Stimulated activated CD4-positive, alpha-beta T cell treated with anti-CD3 and anti-CD28 coated beads, Interleukin-15, amount 100 ng/mL, for 24 hours (primary cell): ENCODE measurements at regions not wholly inside any gene's neighbourhood (a gene's known extent, or its start where the extent isn't known, plus 50 kb on each side); places are given as distances from the start of the nearest gene placed in this dataset.
"Not testable (repeated sequence)": the region's sequence is repeated elsewhere in the genome, so short reads cannot be mapped to it uniquely, and the experiment has no call there.

Source experiments
- DNase-seq: peaks from one replicate; pipeline ENCODE4 v3.0.0-alpha.2; 2020

GRCh38 chr6:14509120-14509519, 391.5 kb downstream of the CD83 start:
- DNase-seq: no peak

- DNase-seq: no peak
Observed at GRCh38 chr6:14510038-14510437, 392.5 kb downstream of the CD83 start.

GRCh38 chr6:14511061-14511586, 393.6 kb downstream of the CD83 start:
- no peak for DNase-seq

GRCh38 chr6:14512246-14512645, 394.7 kb downstream of the CD83 start:
- DNase-seq: no peak

- DNase-seq: no peak
Observed at GRCh38 chr6:14513496-14514393, 396.2 kb downstream of the CD83 start.

- DNase-seq: no peak
Observed at GRCh38 chr6:14516956-14517355, 399.4 kb downstream of the CD83 start.

- no peak for DNase-seq
Observed at GRCh38 chr6:14517516-14518105, 400.0 kb downstream of the CD83 start.

GRCh38 chr6:14518515-14519217, 401.1 kb downstream of the CD83 start:
- no peak for DNase-seq

GRCh38 chr6:14520029-14520428, 402.5 kb downstream of the CD83 start:
- no peak for DNase-seq

GRCh38 chr6:14520536-14520935, 403.0 kb downstream of the CD83 start:
- DNase-seq: no peak

GRCh38 chr6:14521141-14521540, 403.6 kb downstream of the CD83 start:
- DNase-seq: no peak

- not testable (repeated sequence) for DNase-seq
Observed at GRCh38 chr6:14521861-14522260, 404.3 kb downstream of the CD83 start.

- DNase-seq: no peak
Observed at GRCh38 chr6:14524319-14524718, 406.7 kb downstream of the CD83 start.

- DNase-seq: no peak
Observed at GRCh38 chr6:14530385-14530784, 412.8 kb downstream of the CD83 start.

GRCh38 chr6:14533446-14533845, 415.9 kb downstream of the CD83 start:
- DNase-seq: no peak

GRCh38 chr6:14537030-14537429, 419.5 kb downstream of the CD83 start:
- DNase-seq: no peak

- DNase-seq: no peak
Observed at GRCh38 chr6:14540276-14540675, 422.7 kb downstream of the CD83 start.

- no peak for DNase-seq
Observed at GRCh38 chr6:14540810-14541540, 423.4 kb downstream of the CD83 start.

GRCh38 chr6:14542670-14543366, 425.2 kb downstream of the CD83 start:
- DNase-seq: peak; percentile 85

GRCh38 chr6:14543971-14544585, 426.5 kb downstream of the CD83 start:
- DNase-seq: no peak

- no peak for DNase-seq
Observed at GRCh38 chr6:14544666-14545065, 427.1 kb downstream of the CD83 start.

- DNase-seq: no peak
Observed at GRCh38 chr6:14545496-14545895, 427.9 kb downstream of the CD83 start.
